ENCODE measurements at regions not wholly inside any gene's neighbourhood (a gene's known extent, or its start where the extent isn't known, plus 50 kb on each side); places are given as distances from the start of the nearest gene placed in this dataset.

DNA sequence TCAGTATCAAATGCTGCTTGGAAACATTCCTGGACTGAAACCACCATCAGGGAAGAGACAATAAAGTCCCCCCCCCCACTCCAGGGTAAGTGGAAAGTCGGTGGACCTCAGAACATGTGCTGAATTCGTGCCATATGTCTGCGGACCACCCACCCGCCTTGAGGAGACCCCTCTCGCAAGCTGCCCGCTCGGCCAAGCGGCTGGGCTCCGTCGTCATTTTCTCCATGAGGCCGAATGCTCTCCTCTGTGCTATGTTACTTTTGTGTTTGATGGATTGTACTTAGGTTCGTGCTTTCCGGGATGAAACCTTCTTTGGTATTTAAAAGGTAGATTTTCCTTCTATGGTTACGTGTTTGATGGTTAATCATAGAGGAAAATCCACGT lies 136.2 kb upstream of the RTL1 start:
- TF ChIP-seq POLR2AphosphoS5 (IDR thresholded peaks at IDR 0.05; ENCODE audit: borderline replicate concordance, low read depth, low read length) (no peak), EZH2 (IDR thresholded peaks at IDR 0.05) (no peak), FOXP2 (optimal IDR thresholded peaks at IDR 0.05; ENCODE audit: control extremely low read depth, extremely low read length, insufficient read depth) (no peak)

Data from SK-N-MC (cell line).